GM12891 (cell line): ENCODE measurements at regions not wholly inside any gene's neighbourhood (a gene's known extent, or its start where the extent isn't known, plus 50 kb on each side); places are given as distances from the start of the nearest gene placed in this dataset.

Experiments used
- POLR2A ChIP-seq: IDR thresholded peaks from 2 replicates; pipeline ENCODE4 v1.6.1; 2011; ENCODE audit warnings: low read depth, low read length, control low read depth
- TAF1 ChIP-seq: IDR thresholded peaks from 2 replicates; pipeline ENCODE4 v1.6.1; 2011; ENCODE audit warnings: low read depth, low read length, control low read depth

- TF ChIP-seq POLR2A (no peak), TAF1 (no peak)
These were observed 148.9 kb upstream of the SLC13A1 start for GRCh38 chr7:123348690-123349089.
